ENCODE measurements at regions not wholly inside any gene's neighbourhood (a gene's known extent, or its start where the extent isn't known, plus 50 kb on each side); places are given as distances from the start of the nearest gene placed in this dataset.

GRCh38 chr1:221439747-221440501, 302.0 kb downstream of the DUSP10 start:
- no peak overlapping the region for H3K4me3 ChIP-seq (ENCODE audit: low read length)
- no peaks in the 10 kb centered on the region for H3K36me3 Mint-ChIP-seq
- DNase-seq, result peak in 2 of 5 donors; percentile 4 to 56
- peak overlapping the region in 4 of 8 donors; percentile 2 to 36 (median 20) for H3K27ac Mint-ChIP-seq
- H3K4me1 Mint-ChIP-seq, result peaks cover 22 to 26% (median 23%) of the 10 kb centered on the region in 3 donors
- ChIA-PET CTCF (no interaction called here), POLR2A (no interaction called here)
- H3K9me3 Mint-ChIP-seq, result no peaks in the 10 kb centered on the region
- no peak overlapping the region for H3K4me3 Mint-ChIP-seq
- no peaks in the 10 kb centered on the region for H3K36me3 ChIP-seq (ENCODE audit: insufficient read depth, low read length)
- H3K4me1 ChIP-seq (ENCODE audit: insufficient read depth, low read length), result peaks cover 10% of the 10 kb centered on the region
- H3K27me3 Mint-ChIP-seq, result peaks cover 4 to 17% of the 10 kb centered on the region in 2 donors
- no peaks in the 10 kb centered on the region for H3K9me3 ChIP-seq (ENCODE audit: low read length)
- no peak overlapping the region for H3K27ac ChIP-seq (ENCODE audit: low read depth, low read length)
- no peaks in the 10 kb centered on the region for H3K27me3 ChIP-seq (ENCODE audit: insufficient read depth, low read length, poor library complexity, severe bottlenecking)

- no peak for DNase-seq
- H3K27me3 Mint-ChIP-seq, result peaks cover 4 to 22% of the 10 kb centered on the region in 2 donors
- Histone ChIP-seq H3K9me3 (ENCODE audit: low read length) (no peaks in the 10 kb centered on the region), H3K4me3 (ENCODE audit: low read length) (no peak overlapping the region), H3K27me3 (ENCODE audit: insufficient read depth, low read length, poor library complexity, severe bottlenecking) (no peaks in the 10 kb centered on the region), H3K27ac (ENCODE audit: low read depth, low read length) (no peak overlapping the region), H3K36me3 (ENCODE audit: insufficient read depth, low read length) (no peaks in the 10 kb centered on the region), H3K4me1 (ENCODE audit: insufficient read depth, low read length) (peaks cover 10% of the 10 kb centered on the region)
- ChIA-PET CTCF (no interaction called here), POLR2A (no interaction called here)
- H3K36me3 Mint-ChIP-seq, result no peaks in the 10 kb centered on the region
- no peak overlapping the region for H3K4me3 Mint-ChIP-seq
- peak overlapping the region in 1 of 8 donors; percentile 6 for H3K27ac Mint-ChIP-seq
- H3K4me1 Mint-ChIP-seq, result peaks cover 17 to 21% (median 18%) of the 10 kb centered on the region in 3 donors
- H3K9me3 Mint-ChIP-seq, result no peaks in the 10 kb centered on the region
Measured at GRCh38 chr1:221440658-221441057, 301.2 kb downstream of the DUSP10 start.

GRCh38 chr1:221442056-221442455, 299.8 kb downstream of the DUSP10 start:
- Histone ChIP-seq H3K27me3 (ENCODE audit: insufficient read depth, low read length, poor library complexity, severe bottlenecking) (no peaks in the 10 kb centered on the region), H3K9me3 (ENCODE audit: low read length) (no peaks in the 10 kb centered on the region), H3K4me1 (ENCODE audit: insufficient read depth, low read length) (peaks cover 10% of the 10 kb centered on the region), H3K4me3 (ENCODE audit: low read length) (no peak overlapping the region), H3K36me3 (ENCODE audit: insufficient read depth, low read length) (no peaks in the 10 kb centered on the region), H3K27ac (ENCODE audit: low read depth, low read length) (no peak overlapping the region)
- Mint-ChIP-seq H3K36me3 (no peaks in the 10 kb centered on the region), H3K4me1 (peaks cover 17 to 21% (median 18%) of the 10 kb centered on the region in 3 donors), H3K9me3 (no peaks in the 10 kb centered on the region), H3K27ac (no peak overlapping the region), H3K27me3 (peaks cover 4 to 31% of the 10 kb centered on the region in 2 donors), H3K4me3 (no peak overlapping the region)
- ChIA-PET POLR2A (no interaction called here), CTCF (no interaction called here)
- DNase-seq, result no peak

GRCh38 chr1:221444346-221444745, 297.5 kb downstream of the DUSP10 start:
- Mint-ChIP-seq H3K9me3 (no peaks in the 10 kb centered on the region), H3K27me3 (peaks cover 4 to 36% of the 10 kb centered on the region in 2 donors), H3K27ac (no peak overlapping the region), H3K36me3 (no peaks in the 10 kb centered on the region), H3K4me3 (no peak overlapping the region), H3K4me1 (peaks cover 12 to 15% (median 12%) of the 10 kb centered on the region in 3 donors)
- Histone ChIP-seq H3K9me3 (ENCODE audit: low read length) (no peaks in the 10 kb centered on the region), H3K4me1 (ENCODE audit: insufficient read depth, low read length) (peaks cover 6% of the 10 kb centered on the region), H3K36me3 (ENCODE audit: insufficient read depth, low read length) (no peaks in the 10 kb centered on the region), H3K4me3 (ENCODE audit: low read length) (no peak overlapping the region), H3K27ac (ENCODE audit: low read depth, low read length) (no peak overlapping the region), H3K27me3 (ENCODE audit: insufficient read depth, low read length, poor library complexity, severe bottlenecking) (no peaks in the 10 kb centered on the region)
- DNase-seq, result no peak
- ChIA-PET POLR2A (no interaction called here), CTCF (no interaction called here)

GRCh38 chr1:221448585-221449175, 293.2 kb downstream of the DUSP10 start:
- Histone ChIP-seq H3K4me1 (ENCODE audit: insufficient read depth, low read length) (no peaks in the 10 kb centered on the region), H3K36me3 (ENCODE audit: insufficient read depth, low read length) (no peaks in the 10 kb centered on the region), H3K4me3 (ENCODE audit: low read length) (no peak overlapping the region), H3K9me3 (ENCODE audit: low read length) (no peaks in the 10 kb centered on the region), H3K27me3 (ENCODE audit: insufficient read depth, low read length, poor library complexity, severe bottlenecking) (no peaks in the 10 kb centered on the region), H3K27ac (ENCODE audit: low read depth, low read length) (no peak overlapping the region)
- H3K4me1 Mint-ChIP-seq, result peaks cover 0 to 5% (median 0%) of the 10 kb centered on the region in 3 donors
- peaks cover 0 to 3% (median 0%) of the 10 kb centered on the region in 5 donors for H3K9me3 Mint-ChIP-seq
- DNase-seq, result no peak
- H3K27ac Mint-ChIP-seq, result no peak overlapping the region
- no peak overlapping the region for H3K4me3 Mint-ChIP-seq
- ChIA-PET POLR2A (no interaction called here), CTCF (no interaction called here)
- H3K36me3 Mint-ChIP-seq, result no peaks in the 10 kb centered on the region
- peaks cover 0 to 34% of the 10 kb centered on the region in 2 donors for H3K27me3 Mint-ChIP-seq

- H3K4me1 ChIP-seq (ENCODE audit: insufficient read depth, low read length), result no peaks in the 10 kb centered on the region
- H3K36me3 ChIP-seq (ENCODE audit: insufficient read depth, low read length), result no peaks in the 10 kb centered on the region
- no peak overlapping the region for H3K27ac ChIP-seq (ENCODE audit: low read depth, low read length)
- H3K27me3 ChIP-seq (ENCODE audit: insufficient read depth, low read length, poor library complexity, severe bottlenecking), result no peaks in the 10 kb centered on the region
- H3K4me3 Mint-ChIP-seq, result no peak overlapping the region
- peaks cover 0 to 30% of the 10 kb centered on the region in 2 donors for H3K27me3 Mint-ChIP-seq
- H3K4me1 Mint-ChIP-seq, result peaks cover 0 to 5% (median 0%) of the 10 kb centered on the region in 3 donors
- H3K9me3 Mint-ChIP-seq, result peaks cover 0 to 3% (median 0%) of the 10 kb centered on the region in 5 donors
- H3K36me3 Mint-ChIP-seq, result no peaks in the 10 kb centered on the region
- POLR2A ChIA-PET, result no interaction called here
- H3K9me3 ChIP-seq (ENCODE audit: low read length), result no peaks in the 10 kb centered on the region
- no peak for DNase-seq
- no peak overlapping the region for H3K27ac Mint-ChIP-seq
- no peak overlapping the region for H3K4me3 ChIP-seq (ENCODE audit: low read length)
- CTCF ChIA-PET, result no interaction called here
Measured at GRCh38 chr1:221449194-221449593, 292.7 kb downstream of the DUSP10 start.

GRCh38 chr1:221449801-221450470, 292.0 kb downstream of the DUSP10 start:
- CTCF ChIA-PET, result no interaction called here
- no peaks in the 10 kb centered on the region for H3K36me3 Mint-ChIP-seq
- H3K9me3 Mint-ChIP-seq, result peaks cover 0 to 3% (median 0%) of the 10 kb centered on the region in 5 donors

GRCh38 chr1:221451741-221452140, 290.1 kb downstream of the DUSP10 start:
- H3K4me1 Mint-ChIP-seq, result peaks cover 0 to 5% (median 0%) of the 10 kb centered on the region in 3 donors
- POLR2A ChIA-PET, result no interaction called here
- peaks cover 0 to 3% (median 0%) of the 10 kb centered on the region in 5 donors for H3K9me3 Mint-ChIP-seq
- Histone ChIP-seq H3K36me3 (ENCODE audit: insufficient read depth, low read length) (no peaks in the 10 kb centered on the region), H3K9me3 (ENCODE audit: low read length) (no peaks in the 10 kb centered on the region), H3K4me1 (ENCODE audit: insufficient read depth, low read length) (no peaks in the 10 kb centered on the region), H3K4me3 (ENCODE audit: low read length) (no peak overlapping the region), H3K27me3 (ENCODE audit: insufficient read depth, low read length, poor library complexity, severe bottlenecking) (no peaks in the 10 kb centered on the region), H3K27ac (ENCODE audit: low read depth, low read length) (no peak overlapping the region)
- CTCF ChIA-PET, result no interaction called here
- H3K36me3 Mint-ChIP-seq, result no peaks in the 10 kb centered on the region
- no peak for DNase-seq
- H3K4me3 Mint-ChIP-seq, result no peak overlapping the region
- no peak overlapping the region for H3K27ac Mint-ChIP-seq
- peaks cover 0 to 18% of the 10 kb centered on the region in 2 donors for H3K27me3 Mint-ChIP-seq

More at GRCh38 chr1:221449801-221450470, 292.0 kb downstream of the DUSP10 start:
- Mint-ChIP-seq H3K4me1 (peaks cover 0 to 5% (median 0%) of the 10 kb centered on the region in 3 donors), H3K27ac (no peak overlapping the region), H3K4me3 (no peak overlapping the region), H3K27me3 (peaks cover 0 to 30% of the 10 kb centered on the region in 2 donors)
- DNase-seq, result no peak
- POLR2A ChIA-PET, result no interaction called here
- Histone ChIP-seq H3K4me3 (ENCODE audit: low read length) (no peak overlapping the region), H3K27ac (ENCODE audit: low read depth, low read length) (no peak overlapping the region), H3K4me1 (ENCODE audit: insufficient read depth, low read length) (no peaks in the 10 kb centered on the region), H3K27me3 (ENCODE audit: insufficient read depth, low read length, poor library complexity, severe bottlenecking) (no peaks in the 10 kb centered on the region), H3K36me3 (ENCODE audit: insufficient read depth, low read length) (no peaks in the 10 kb centered on the region), H3K9me3 (ENCODE audit: low read length) (no peaks in the 10 kb centered on the region)

All from CD8-positive, alpha-beta memory T cell (primary cell).